Stimulated activated CD4-positive, alpha-beta T cell treated with anti-CD3 and anti-CD28 coated beads, Interleukin-4, amount 100 ng/mL, for 24 hours (primary cell): ENCODE measurements at regions not wholly inside any gene's neighbourhood (a gene's known extent, or its start where the extent isn't known, plus 50 kb on each side); places are given as distances from the start of the nearest gene placed in this dataset.

Experiments used
- DNase-seq: peaks from one replicate; pipeline ENCODE4 v3.0.0-alpha.2; 2020

DNA sequence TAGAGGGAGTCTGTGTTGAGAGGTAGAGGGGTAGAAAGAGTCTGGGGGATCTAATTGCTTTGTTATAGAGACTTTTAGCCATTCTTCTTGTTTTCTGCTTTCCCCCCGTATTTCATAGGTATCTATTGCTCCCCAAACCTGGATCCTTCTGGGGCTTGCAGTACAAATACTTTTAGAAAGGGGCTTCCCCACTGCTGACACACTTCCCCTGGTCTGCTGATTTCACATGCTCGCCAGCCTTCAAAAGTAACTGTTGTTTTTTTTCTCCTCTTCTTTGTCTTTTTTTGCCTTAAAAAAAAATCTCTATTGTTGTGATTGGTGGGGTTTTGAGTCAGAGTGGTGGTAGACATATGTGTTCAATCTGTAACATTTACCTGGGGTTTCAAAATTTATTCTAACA is 300.6 kb upstream of the AZI2 start:
- no peak for DNase-seq

DNA sequence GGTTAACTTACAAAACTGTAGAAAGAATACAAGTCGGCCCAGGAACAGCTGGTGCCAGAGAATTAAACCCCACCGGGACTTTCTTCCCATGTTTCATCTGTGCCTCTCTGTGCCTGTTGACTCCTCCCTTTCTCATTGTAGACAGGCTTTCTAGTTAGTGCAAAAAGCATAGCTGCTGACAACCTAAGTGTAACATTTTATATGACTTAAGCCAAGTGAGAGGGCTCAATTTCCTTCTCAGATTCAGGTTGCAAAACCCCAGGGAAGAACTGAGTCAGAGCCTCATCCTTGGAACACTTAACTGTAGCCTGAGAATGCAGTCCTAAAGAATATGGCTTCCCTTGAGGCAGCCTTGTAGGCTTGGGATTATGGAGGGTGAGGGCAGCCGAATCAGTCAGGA is 302.5 kb upstream of the AZI2 start:
- no peak for DNase-seq

DNA sequence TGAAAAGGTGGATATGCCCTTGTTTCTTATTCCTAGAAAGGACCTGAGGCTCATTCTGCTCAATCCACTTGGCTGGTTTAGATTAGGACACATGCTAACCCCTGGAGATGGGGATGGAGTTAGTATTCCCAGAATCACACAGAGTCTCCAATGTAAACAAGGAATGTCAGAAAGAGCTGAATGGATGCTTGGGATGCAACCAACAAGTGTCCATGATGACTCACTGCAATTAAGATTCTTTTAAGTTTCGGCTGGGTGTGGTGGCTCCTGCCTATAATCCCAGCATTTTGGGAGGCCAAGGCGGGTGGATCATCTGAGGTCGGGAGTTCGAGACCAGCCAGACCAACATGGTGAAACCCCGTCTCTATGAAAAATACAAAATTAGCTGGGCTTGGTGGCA is 315.5 kb upstream of the AZI2 start:
- no peak for DNase-seq

DNA sequence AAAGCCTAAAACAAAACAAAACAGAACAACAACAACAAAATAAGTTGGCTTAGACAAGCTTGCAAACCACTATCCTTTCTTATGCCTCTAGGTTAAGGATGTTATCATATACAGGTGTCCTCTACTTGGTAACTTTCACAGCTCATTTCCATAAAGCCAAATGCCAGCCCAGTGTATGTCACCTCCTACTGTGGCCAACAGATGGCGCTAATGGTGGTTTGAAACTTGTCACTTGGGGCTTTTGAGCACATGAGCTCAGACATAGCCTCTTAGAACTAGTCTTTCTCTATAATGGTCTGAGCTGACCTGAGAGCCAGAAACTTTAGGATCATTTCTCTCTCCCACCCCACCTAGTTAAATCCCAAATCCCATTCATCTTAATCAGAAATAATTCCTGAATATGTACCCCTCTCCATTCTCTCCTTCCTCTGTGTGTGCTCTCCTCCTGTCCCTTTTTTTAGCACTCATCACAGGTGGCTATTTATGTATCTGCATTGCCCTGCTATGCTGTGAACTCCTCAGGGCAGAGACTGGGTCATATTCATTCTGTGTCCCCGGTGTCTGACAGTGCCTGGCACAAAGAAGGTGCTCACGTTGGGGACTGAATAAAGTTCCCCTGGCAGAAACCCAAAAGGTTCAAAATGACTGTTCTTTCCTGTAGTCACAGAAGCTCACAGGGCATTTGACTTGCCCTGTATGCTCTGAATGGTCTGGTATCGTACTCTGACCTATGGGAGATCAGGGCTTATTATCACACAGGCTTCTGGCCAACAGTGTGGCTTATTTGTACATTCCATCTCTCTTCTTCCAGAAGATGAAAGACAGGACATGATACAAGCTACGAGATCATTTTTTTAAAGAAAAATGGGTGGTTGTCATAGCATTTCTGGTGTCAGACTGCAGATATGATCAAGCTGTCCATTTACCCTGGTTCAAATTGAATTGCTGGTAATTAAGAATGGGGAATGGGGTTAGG is 319.3 kb upstream of the AZI2 start:
- DNase-seq, result peak; percentile 48

DNA sequence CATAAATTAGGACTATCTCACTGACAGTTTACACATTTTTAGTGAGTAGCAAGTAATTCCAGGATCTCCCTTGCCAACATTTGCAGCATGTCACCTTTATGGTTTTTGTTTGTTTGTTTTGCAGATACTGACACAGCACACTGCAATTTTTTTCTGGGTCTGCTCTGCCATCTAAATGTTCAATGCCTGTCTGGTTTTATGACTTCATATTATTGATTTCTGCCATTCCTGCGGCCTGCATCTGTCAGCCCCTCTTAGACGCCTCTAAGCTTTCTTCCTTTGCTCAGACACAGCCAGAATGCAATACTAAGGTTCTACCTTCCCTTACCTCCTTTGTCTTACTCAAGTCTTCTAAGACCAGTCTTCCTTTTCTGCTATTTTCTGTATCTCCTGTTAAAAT is 321.2 kb upstream of the AZI2 start:
- DNase-seq, result no peak

DNA sequence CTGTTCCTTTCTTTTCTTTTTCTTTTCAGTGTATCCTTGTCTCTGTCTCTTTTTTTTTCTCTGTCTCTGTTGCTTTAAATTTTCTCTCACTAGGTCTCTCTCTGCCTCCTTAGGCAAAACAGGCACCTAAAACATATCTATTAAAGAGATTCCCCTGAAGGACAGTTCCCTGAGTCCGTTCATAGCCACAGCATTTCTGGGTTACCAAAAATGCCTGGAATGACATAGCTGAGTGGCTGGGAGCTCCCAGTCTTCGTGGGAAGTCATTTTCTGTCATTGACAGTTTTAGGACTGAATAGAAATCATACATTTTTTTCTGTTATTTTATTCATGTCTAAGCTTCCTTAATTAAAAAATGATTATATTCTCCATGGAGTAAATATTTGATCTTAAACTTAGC is 323.8 kb upstream of the AZI2 start:
- DNase-seq, result no peak

DNA sequence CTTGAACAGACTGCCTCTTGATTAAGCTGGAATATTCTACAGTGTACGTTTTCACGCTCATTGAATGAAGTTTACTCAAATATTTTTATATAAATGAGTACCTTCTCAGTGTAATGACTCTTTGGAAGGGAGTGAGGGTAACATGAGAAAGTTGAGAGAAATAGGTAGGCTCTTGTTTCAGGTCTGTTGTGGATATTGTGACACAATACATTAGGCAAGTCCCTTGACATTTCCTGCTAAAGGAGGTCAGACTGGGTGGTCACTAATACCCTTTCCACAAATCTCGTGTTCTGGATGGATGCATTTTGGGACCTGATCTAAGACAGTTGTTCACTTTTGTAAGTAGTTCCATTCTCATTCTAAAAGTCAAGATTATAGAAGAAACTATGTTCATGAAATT is 324.8 kb upstream of the AZI2 start:
- DNase-seq, result no peak

DNA sequence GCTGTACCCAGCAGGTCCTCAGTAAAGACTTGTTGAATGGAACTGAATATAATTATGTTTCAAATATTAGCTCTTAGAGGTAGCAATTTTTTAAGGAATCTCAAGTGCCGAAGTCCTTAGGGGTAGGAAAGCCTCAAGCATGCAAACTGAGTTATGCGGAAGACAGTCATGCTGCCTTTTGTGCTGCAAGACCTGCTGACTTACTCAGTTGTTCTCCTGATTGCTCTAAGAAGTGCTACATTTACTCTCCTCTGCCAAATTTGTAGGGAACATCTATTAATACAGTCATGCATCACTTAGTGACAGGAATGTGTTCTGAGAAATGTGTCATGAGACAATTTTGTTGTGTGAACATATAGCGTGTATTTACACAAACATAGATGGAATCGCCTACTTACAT is 325.6 kb upstream of the AZI2 start:
- DNase-seq, result no peak

DNA sequence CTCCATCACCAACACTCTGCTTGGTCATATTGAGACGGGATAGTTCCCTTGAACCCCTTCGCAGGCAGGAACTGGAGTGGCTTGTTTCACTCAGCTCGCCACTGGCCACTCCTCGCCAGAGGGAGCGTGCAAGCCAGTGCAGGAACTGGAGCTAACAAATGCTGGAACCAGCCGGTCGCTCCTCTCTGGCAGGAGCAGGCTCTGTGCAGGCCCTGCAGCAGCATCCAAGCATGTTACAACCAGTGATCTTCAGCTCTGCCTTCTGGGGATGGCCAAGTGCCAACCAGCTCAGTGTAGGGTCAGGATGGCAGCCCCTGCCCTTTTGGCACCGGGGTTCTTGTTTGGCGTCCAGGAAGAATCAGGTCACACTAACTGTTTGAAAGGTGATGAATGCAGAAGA is 329.0 kb upstream of the AZI2 start:
- no peak for DNase-seq

DNA sequence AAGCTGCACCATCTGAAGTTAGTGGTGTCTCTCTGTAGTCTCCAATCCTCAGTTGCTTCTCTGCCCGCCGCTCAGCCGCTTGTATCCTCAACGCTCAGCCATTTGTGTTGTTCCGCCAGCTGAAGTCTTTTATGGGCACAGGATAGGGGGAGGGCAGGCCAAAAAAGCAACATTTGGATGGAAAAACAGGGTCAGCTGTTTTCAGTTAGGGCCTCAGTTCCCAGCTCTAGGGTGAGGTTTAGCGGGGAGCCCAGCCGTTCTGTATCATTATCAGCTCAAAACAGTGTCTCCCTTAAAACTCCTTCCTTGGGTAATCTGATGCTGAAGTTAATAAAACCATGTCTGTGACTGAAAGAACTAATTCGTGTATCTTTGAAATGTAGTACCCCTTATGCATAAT is 329.5 kb upstream of the AZI2 start:
- DNase-seq, result no peak

DNA sequence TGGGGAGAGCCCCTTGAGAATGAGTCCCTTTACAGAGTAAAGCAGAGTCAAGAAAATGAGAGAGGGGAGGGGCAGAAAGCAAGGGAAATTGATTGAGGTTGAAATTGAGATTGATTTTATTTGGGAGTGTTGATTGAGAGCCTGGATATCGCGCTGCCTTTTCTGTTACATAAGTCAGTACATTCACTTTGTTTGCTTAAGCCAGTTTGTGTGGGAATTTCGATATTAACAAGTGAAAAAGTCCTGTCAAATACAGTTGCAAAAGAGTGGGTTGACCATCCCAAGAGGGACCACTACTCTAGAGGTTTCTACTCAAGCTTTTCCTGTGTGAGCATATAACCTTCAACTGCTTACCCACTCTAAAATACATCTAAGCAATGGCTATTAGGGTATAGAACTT is 331.4 kb upstream of the AZI2 start:
- DNase-seq, result no peak

DNA sequence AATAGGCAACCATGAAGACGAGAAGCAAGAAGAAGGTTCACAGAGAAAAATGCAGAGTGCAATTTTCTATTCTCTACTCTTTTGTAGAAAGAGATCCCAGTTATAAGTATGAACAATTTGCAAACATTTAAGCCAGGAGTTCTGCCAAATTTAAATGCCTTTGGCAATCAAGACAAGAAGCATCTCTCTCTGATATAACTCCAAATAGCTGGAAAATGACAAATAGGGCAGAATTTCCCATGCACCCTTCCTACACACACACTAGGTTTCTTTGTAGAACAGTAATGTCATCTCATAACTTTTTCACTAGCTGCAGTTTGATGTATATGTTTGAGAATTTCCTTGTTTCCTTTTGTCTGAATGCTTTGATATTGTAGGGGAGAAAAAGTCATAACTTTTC is 333.5 kb upstream of the AZI2 start:
- DNase-seq, result no peak

DNA sequence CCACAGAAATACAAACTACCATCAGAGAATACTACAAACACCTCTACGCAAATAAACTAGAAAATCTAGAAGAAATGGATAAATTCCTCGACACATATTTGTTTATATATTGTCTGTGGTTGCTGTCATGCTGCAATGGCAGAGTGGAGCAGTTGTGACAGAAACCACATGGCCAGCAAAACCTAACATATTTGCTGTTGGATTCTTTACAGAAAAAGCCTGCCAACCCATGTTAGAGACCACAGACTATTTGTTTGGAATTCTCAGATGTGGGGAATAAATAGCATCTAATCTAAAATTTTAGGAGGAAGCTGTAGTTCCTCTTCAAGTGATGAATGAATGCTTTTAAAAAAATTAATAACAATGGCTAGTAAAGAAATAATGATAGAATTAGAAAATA is 341.6 kb upstream of the AZI2 start:
- no peak for DNase-seq

DNA sequence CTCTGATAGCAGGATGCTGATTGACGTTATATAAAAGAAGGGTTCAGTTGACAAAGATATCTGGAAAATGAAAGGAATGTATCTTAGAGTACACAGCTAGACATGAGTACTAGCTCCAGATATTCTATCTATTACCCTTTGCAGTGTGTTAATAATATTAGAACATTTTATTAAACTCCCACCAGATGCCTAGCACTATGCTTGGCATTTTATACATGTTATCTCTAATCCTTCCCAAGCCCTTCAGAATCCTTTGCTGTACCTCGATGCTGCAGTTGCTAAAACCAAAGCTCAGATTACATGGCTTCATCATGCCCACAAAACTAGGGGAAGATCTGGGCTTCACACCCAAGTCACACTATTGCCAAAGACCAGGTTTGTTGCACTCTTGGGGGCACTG is 350.1 kb upstream of the AZI2 start:
- DNase-seq, result no peak

DNA sequence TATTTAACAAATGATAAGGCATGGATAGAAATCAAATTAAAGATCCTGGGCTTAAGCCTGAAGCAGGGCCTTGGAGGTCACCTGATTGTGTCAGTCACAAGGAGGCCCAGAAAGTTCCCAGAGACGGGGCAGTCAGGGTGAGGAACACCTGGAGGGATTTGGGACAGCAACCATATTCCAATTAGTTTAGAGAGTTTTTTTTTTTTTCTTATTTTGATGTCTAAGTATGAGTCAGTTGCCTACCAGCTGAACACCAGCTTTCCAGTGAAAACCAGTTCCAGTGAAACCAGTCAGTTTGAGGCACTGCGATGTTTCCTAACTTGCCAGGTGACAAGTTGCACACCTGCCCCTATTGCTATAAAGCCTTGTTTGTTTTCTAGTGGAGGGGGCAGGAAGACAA is 350.7 kb upstream of the AZI2 start:
- DNase-seq, result no peak

DNA sequence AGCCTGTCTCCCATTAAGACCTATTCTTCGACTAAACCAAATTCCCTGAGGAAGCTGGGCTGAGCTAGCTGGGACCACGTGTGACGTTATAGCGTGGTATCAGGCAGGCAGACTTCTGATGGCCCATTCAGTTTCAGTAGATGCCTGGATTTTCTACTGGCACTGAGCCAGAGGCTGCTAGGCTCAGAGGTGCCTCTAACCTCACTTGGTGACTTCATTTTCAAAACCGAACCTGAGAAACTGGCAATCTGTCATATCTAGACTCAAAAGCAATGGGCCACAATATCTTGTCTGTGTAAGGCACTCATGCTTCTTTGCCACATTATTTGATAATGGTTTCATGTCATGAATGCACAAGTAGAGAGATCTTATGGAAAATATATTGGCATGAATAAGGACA is 352.1 kb upstream of the AZI2 start:
- no peak for DNase-seq

DNA sequence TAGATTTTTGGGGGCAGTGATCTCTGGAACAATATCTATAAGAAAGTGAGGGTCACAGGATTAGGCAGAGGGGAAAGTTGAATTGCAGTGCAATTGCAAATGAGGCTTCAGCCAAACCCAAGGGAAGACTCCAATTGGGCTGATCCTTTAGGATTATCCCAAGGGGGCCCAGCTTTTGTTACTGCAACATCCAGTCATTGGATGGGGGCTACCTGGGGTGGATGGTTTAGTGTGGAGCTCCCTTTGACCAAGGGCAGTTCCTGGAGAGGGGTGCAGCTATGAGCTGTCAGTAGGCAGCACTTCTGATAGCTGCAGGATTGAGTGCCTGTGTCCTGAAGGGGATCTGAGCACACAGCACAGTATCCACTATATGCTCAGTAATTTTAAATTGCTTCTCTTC is 355.2 kb upstream of the AZI2 start:
- DNase-seq, result no peak

DNA sequence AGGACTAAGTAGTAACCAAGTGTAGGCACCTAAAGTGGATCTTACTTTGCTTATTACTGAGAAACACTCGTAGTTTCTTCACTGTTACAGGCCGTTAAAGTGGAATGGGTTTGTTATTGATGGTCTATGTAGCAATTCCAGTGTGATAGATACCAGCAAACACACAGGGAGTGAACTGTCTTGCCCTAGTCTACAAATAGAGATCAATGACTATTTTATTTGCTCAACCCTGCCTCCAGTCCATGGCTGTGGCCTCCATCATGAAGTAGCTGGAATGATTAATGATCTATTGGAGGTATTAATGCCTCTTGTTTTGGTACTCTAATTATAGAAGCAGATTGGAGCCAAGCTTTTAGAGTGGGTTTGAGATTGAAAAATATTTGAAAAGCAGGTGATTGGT is 362.7 kb upstream of the AZI2 start:
- DNase-seq, result no peak

DNA sequence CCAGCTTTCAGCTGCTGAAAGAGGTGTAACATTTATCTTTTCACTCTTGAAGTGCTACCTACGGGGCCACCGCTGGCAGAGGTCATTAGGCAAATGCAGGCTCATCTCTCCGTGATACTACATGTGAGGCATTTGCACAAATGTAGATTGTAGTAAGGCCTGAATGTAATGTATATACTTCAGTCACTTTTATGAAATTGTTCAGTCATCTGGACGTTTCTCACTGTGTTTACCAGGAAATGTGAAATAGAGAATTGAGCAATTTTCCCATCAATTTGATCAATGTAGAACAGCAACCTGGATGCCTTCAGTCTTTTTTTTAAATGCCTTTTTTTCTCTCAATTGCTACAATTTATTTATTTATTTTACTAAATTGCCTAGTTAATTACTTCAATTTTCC is 368.3 kb upstream of the AZI2 start:
- no peak for DNase-seq

DNA sequence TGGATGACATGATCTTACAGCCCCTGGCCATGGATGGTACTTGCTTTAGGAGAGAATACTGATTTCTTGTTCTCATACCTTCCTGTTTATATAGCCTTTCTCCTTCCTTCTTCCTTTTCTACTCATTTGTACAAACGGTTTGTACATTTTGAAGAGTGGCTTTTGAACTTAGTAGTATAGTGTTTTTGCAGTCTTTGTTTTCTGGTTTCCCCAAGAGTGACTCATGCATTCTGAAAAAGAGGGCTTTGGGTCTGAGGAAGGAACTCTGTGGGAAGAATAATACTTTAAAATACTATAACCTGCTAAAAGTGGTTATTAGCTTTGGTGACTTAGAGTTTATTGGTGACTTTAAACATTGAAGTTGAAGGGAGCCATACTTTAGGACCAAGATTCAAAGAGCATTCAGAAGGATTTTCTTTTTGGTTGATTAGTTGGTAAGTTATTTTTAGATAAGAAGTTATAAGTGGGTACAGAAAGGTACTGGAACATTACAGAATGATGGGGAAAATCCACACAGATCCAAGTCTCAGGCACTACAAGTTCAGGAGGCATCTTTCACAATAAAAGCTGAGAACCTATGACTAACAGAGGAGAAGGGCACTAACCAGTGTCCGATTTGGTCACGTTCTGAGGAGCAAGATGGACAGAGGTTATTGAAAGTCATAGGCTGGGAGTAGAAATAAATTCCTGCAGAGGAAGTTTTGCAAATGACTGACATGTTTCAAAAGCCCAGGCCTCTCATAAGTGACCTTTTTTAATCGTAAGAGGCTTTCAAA is 369.6 kb upstream of the AZI2 start:
- DNase-seq, result no peak

DNA sequence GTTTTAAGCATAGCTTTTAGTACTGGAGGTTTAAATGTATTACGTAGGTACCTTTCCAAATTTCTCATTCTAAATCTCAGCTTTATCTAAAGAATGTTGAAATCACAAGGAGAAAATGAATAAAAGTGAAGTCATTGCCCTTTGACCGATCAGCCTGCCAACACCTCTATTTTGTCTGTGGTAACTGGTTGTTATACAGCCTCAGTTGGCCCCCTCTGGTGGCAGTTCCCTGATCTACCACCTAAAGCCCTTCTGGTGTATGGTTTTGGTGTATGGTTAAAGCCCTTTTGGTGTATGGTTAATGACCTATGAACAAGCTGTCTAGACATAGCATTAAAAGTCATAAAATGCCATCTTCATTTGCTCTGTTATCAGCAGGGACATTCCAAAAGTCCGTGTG is 378.2 kb upstream of the AZI2 start:
- DNase-seq, result no peak

DNA sequence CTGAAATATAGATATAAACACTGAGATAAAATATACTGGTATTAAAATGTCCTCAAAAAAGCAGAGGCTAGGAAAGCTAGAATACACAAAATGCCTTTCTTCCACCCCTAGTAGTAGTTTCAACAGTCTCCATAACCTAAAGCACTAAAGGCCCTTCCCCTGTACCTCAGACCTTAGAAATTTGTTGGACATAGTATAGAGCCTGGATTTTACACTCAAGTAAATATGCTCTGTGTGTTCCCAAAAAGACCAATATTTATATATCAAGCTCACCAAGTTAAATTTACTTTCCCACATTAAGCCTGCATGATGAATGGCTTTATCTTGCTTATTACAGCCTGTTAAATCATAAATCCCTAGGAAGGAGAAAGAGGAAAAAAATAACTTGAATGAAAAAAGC is 378.7 kb upstream of the AZI2 start:
- no peak for DNase-seq

DNA sequence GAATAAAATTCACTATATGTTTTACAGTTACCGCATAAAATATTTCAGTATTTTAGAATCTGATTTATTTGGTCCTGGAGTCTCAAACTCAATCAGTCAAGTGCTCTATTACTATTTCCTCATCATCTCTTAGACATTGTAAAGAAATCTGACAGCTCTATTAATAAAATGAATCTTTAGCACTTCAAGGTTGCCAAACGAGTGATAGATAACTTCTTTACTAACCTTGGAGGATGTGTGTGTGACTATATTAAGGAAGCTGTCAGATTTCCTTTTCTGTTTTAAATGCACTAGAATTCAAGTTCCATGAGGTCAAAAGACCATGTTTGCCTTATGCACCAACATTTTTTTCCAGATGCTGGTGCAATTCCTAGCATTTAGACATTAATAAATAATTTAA is 389.8 kb upstream of the AZI2 start:
- DNase-seq, result no peak

DNA sequence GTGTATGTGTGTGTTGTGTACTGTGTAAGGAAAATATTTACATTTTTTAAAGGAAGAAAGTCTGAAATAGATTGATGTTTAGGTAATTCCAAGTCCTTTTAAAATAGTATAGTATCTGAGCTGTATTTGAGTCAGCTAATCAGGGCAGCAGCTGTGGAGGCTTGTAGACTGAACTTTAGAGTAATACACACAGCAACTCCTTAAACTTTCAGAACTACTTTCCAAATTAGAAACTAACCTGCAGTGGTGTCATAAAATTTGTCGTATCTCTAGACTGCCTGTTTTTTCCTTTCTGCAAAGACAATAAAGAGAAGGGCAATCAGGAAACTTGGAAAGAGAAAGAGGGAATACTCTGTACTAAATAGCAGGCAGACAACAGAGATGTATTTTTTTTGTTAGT is 391.0 kb upstream of the AZI2 start:
- DNase-seq, result no peak

DNA sequence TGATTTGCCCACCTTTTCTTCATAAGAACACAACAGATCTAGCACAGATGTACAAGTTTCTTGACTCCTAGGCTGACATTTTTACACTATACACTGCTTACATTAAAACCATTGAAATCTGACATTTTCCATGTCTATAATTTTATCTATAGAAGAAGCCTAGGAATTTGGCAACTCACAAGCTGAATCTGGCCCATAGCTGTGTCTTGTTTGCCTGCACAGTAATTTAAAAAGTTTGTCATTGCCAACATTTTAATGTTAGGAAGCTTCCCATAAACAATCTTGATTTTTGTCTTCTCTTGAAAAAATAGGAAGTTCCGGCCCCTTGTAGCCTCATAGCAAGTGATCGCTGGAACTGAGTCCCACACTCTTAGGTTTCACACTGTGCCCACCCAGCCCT is 394.6 kb upstream of the AZI2 start:
- DNase-seq, result no peak
